Memory B cell (primary cell): ENCODE measurements at regions not wholly inside any gene's neighbourhood (a gene's known extent, or its start where the extent isn't known, plus 50 kb on each side); places are given as distances from the start of the nearest gene placed in this dataset.

Experiments used
- ATAC-seq: fragments of 150-1000 bp; cut with Tn5 transposase; 2 replicates; pipeline ENCODE4 v1.10.0; 2021; ENCODE audit warnings: low read depth, mild to moderate bottlenecking, moderate library complexity
- DNase-seq, 2 donors: peaks; one replicate each; pipeline ENCODE4 v3.0.0; 2022; ENCODE audit warnings: low spot score in 2 of 2
- H3K27ac Mint-ChIP-seq: one replicate; pipeline ENCODE4 v1.8.0; 2022; ENCODE audit warnings: mild to moderate bottlenecking, moderate library complexity, mixed read lengths
- H3K27me3 Mint-ChIP-seq: one replicate; pipeline ENCODE4 v1.8.0; 2022; ENCODE audit warnings: mixed read lengths
- H3K36me3 Mint-ChIP-seq: one replicate; pipeline ENCODE4 v1.8.0; 2022; ENCODE audit warnings: mild to moderate bottlenecking, mixed read lengths
- H3K4me1 Mint-ChIP-seq: one replicate; pipeline ENCODE4 v1.8.0; 2022; ENCODE audit warnings: mixed read lengths
- H3K4me3 Mint-ChIP-seq: one replicate; pipeline ENCODE4 v1.8.0; 2022; ENCODE audit warnings: mild to moderate bottlenecking, moderate library complexity, mixed read lengths
- H3K9me3 Mint-ChIP-seq: one replicate; pipeline ENCODE4 v1.8.0; 2022; ENCODE audit warnings: mixed read lengths

GRCh38 chr4:138090918-138091676 is 151.1 kb downstream of the SLC7A11 start:
- H3K4me3 Mint-ChIP-seq = no peak overlapping the region
- H3K9me3 Mint-ChIP-seq = no peaks in the 10 kb centered on the region
- H3K27me3 Mint-ChIP-seq = peaks cover 9% of the 10 kb centered on the region
- ATAC-seq = no peak
- no peaks in the 10 kb centered on the region for H3K36me3 Mint-ChIP-seq
- H3K27ac Mint-ChIP-seq = no peak overlapping the region
- H3K4me1 Mint-ChIP-seq = peaks cover 5% of the 10 kb centered on the region
- no peak for DNase-seq

- Mint-ChIP-seq H3K36me3 (no peaks in the 10 kb centered on the region), H3K27me3 (peaks cover 9% of the 10 kb centered on the region), H3K27ac (no peak overlapping the region), H3K4me1 (peaks cover 5% of the 10 kb centered on the region), H3K4me3 (no peak overlapping the region), H3K9me3 (no peaks in the 10 kb centered on the region)
- peak; percentile 31 for ATAC-seq
- DNase-seq = peak; percentile 44
These were observed 151.8 kb downstream of the SLC7A11 start for GRCh38 chr4:138090150-138090917.

- ATAC-seq = no peak
- peaks cover 9% of the 10 kb centered on the region for H3K27me3 Mint-ChIP-seq
- H3K27ac Mint-ChIP-seq = no peak overlapping the region
- H3K4me3 Mint-ChIP-seq = no peak overlapping the region
- no peak for DNase-seq
- H3K4me1 Mint-ChIP-seq = peaks cover 5% of the 10 kb centered on the region
- no peaks in the 10 kb centered on the region for H3K36me3 Mint-ChIP-seq
- no peaks in the 10 kb centered on the region for H3K9me3 Mint-ChIP-seq
These were observed 153.5 kb downstream of the SLC7A11 start for GRCh38 chr4:138088449-138089208.

- DNase-seq (no peak), ATAC-seq (no peak)
- Mint-ChIP-seq H3K4me3 (no peak overlapping the region), H3K27me3 (peaks cover 2% of the 10 kb centered on the region), H3K36me3 (no peaks in the 10 kb centered on the region), H3K27ac (no peak overlapping the region), H3K9me3 (no peaks in the 10 kb centered on the region), H3K4me1 (peaks cover 5% of the 10 kb centered on the region)
These were observed 155.0 kb downstream of the SLC7A11 start for GRCh38 chr4:138087066-138087719.

- DNase-seq (no peak), ATAC-seq (no peak)
- no peaks in the 10 kb centered on the region for H3K9me3 Mint-ChIP-seq
- H3K27me3 Mint-ChIP-seq = peaks cover 2% of the 10 kb centered on the region
- H3K4me1 Mint-ChIP-seq = peaks cover 5% of the 10 kb centered on the region
- H3K27ac Mint-ChIP-seq = no peak overlapping the region
- no peaks in the 10 kb centered on the region for H3K36me3 Mint-ChIP-seq
- H3K4me3 Mint-ChIP-seq = no peak overlapping the region
These were observed 155.5 kb downstream of the SLC7A11 start for GRCh38 chr4:138086611-138087041.

- Mint-ChIP-seq H3K4me1 (peaks cover 7% of the 10 kb centered on the region), H3K4me3 (no peak overlapping the region), H3K36me3 (no peaks in the 10 kb centered on the region), H3K9me3 (no peaks in the 10 kb centered on the region), H3K27me3 (no peaks in the 10 kb centered on the region), H3K27ac (no peak overlapping the region)
- DNase-seq (no peak), ATAC-seq (no peak)
These were observed 156.3 kb downstream of the SLC7A11 start for GRCh38 chr4:138085736-138086305.

- Mint-ChIP-seq H3K27ac (no peak overlapping the region), H3K9me3 (no peaks in the 10 kb centered on the region), H3K4me1 (peaks cover 2% of the 10 kb centered on the region), H3K27me3 (no peaks in the 10 kb centered on the region), H3K4me3 (no peak overlapping the region), H3K36me3 (no peaks in the 10 kb centered on the region)
- ATAC-seq (no peak), DNase-seq (no peak)
These were observed 163.2 kb downstream of the SLC7A11 start for GRCh38 chr4:138078751-138079520.

- H3K27ac Mint-ChIP-seq = no peak overlapping the region
- peaks cover 2% of the 10 kb centered on the region for H3K4me1 Mint-ChIP-seq
- no peak for ATAC-seq
These were observed 163.9 kb downstream of the SLC7A11 start for GRCh38 chr4:138078253-138078652.

GRCh38 chr4:138076561-138076960 is 165.6 kb downstream of the SLC7A11 start:
- H3K4me1 Mint-ChIP-seq = peaks cover 2% of the 10 kb centered on the region
- no peak overlapping the region for H3K27ac Mint-ChIP-seq

More at GRCh38 chr4:138078253-138078652, 163.9 kb downstream of the SLC7A11 start:
- H3K27me3 Mint-ChIP-seq = no peaks in the 10 kb centered on the region
- H3K36me3 Mint-ChIP-seq = no peaks in the 10 kb centered on the region
- H3K4me3 Mint-ChIP-seq = no peak overlapping the region
- no peaks in the 10 kb centered on the region for H3K9me3 Mint-ChIP-seq
- no peak for DNase-seq

GRCh38 chr4:138070816-138071215 is 171.3 kb downstream of the SLC7A11 start:
- Mint-ChIP-seq H3K36me3 (no peaks in the 10 kb centered on the region), H3K27me3 (no peaks in the 10 kb centered on the region), H3K9me3 (peaks cover 2% of the 10 kb centered on the region), H3K4me1 (no peaks in the 10 kb centered on the region), H3K4me3 (no peak overlapping the region), H3K27ac (no peak overlapping the region)
- DNase-seq = no peak
- no peak for ATAC-seq

More at GRCh38 chr4:138076561-138076960, 165.6 kb downstream of the SLC7A11 start:
- ATAC-seq (no peak), DNase-seq (no peak)
- H3K36me3 Mint-ChIP-seq = no peaks in the 10 kb centered on the region
- H3K9me3 Mint-ChIP-seq = no peaks in the 10 kb centered on the region
- no peaks in the 10 kb centered on the region for H3K27me3 Mint-ChIP-seq
- H3K4me3 Mint-ChIP-seq = no peak overlapping the region

- Mint-ChIP-seq H3K27ac (no peak overlapping the region), H3K4me3 (no peak overlapping the region), H3K27me3 (peaks cover 13% of the 10 kb centered on the region), H3K9me3 (peaks cover 6% of the 10 kb centered on the region), H3K36me3 (no peaks in the 10 kb centered on the region), H3K4me1 (no peaks in the 10 kb centered on the region)
- DNase-seq = no peak
- no peak for ATAC-seq
These were observed 178.6 kb downstream of the SLC7A11 start for GRCh38 chr4:138063581-138063980.

GRCh38 chr4:138062929-138063328 is 179.2 kb downstream of the SLC7A11 start:
- Mint-ChIP-seq H3K4me3 (no peak overlapping the region), H3K9me3 (peaks cover 6% of the 10 kb centered on the region), H3K27me3 (peaks cover 13% of the 10 kb centered on the region), H3K4me1 (no peaks in the 10 kb centered on the region), H3K27ac (no peak overlapping the region), H3K36me3 (no peaks in the 10 kb centered on the region)
- ATAC-seq = no peak
- DNase-seq = no peak

GRCh38 chr4:138056541-138056940 is 185.6 kb downstream of the SLC7A11 start:
- no peaks in the 10 kb centered on the region for H3K4me1 Mint-ChIP-seq
- H3K36me3 Mint-ChIP-seq = no peaks in the 10 kb centered on the region
- peaks cover 6% of the 10 kb centered on the region for H3K27me3 Mint-ChIP-seq
- ATAC-seq (no peak), DNase-seq (no peak)
- H3K9me3 Mint-ChIP-seq = no peaks in the 10 kb centered on the region
- H3K4me3 Mint-ChIP-seq = no peak overlapping the region
- no peak overlapping the region for H3K27ac Mint-ChIP-seq
